HFFc6 (cell line): ENCODE measurements at regions not wholly inside any gene's neighbourhood (a gene's known extent, or its start where the extent isn't known, plus 50 kb on each side); places are given as distances from the start of the nearest gene placed in this dataset.

Experiments
- DNase-seq: peaks from one replicate; pipeline ENCODE4 v3.0.0-alpha.2; 2018
- H3K27ac Mint-ChIP-seq: 2 replicates; pipeline ENCODE4 v1.8.0; 2020; ENCODE audit warnings: mild to moderate bottlenecking, mixed read lengths
- H3K27me3 Mint-ChIP-seq: 2 replicates; pipeline ENCODE4 v1.8.0; 2021; ENCODE audit warnings: mild to moderate bottlenecking, moderate library complexity, mixed read lengths; ENCODE audit not compliant: insufficient read depth
- H3K36me3 Mint-ChIP-seq: 2 replicates; pipeline ENCODE4 v1.8.0; 2021; ENCODE audit warnings: low read depth, mixed read lengths
- H3K4me1 Mint-ChIP-seq: 2 replicates; pipeline ENCODE4 v1.8.0; 2020; ENCODE audit warnings: low read depth, mixed read lengths
- H3K4me3 Mint-ChIP-seq: 2 replicates; pipeline ENCODE4 v1.8.0; 2020; ENCODE audit warnings: mild to moderate bottlenecking, moderate library complexity, mixed read lengths
- H3K9me3 Mint-ChIP-seq: 2 replicates; pipeline ENCODE4 v1.8.0; 2020; ENCODE audit warnings: mild to moderate bottlenecking, mixed read lengths
- TF ChIP-seq, protein P1 (sequence below): fragments of 200-600 bp; sonication (generic); IDR thresholded peaks from 2 replicates; pipeline ENCODE4 v1.5.0; 2021; ENCODE audit warnings: antibody characterized with exemption, mild to moderate bottlenecking

DNA sequence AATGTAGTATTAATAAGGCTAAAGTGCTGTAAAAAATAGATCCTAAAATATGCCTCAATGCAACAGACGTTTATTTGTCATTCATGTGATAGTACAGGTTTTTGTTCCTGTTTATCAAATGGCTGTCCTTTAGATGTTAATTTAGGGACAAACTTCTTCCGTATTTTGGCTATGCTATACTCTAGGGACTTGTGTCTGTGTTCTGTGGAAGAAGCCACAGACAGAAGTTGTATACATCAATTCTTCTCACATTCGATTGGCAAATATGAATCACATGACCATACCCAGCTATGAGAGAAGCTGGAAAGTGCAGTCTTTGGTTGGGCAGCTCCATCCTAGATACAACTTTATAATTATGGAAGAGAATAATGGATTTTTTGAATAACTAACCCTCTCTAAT lies 232.7 kb upstream of the SNX7 start:
- no peaks in the 10 kb centered on the region for H3K36me3 Mint-ChIP-seq
- no peak for DNase-seq
- H3K4me1 Mint-ChIP-seq: no peaks in the 10 kb centered on the region
- H3K27ac Mint-ChIP-seq: no peak overlapping the region
- TF ChIP-seq, protein P1, sequence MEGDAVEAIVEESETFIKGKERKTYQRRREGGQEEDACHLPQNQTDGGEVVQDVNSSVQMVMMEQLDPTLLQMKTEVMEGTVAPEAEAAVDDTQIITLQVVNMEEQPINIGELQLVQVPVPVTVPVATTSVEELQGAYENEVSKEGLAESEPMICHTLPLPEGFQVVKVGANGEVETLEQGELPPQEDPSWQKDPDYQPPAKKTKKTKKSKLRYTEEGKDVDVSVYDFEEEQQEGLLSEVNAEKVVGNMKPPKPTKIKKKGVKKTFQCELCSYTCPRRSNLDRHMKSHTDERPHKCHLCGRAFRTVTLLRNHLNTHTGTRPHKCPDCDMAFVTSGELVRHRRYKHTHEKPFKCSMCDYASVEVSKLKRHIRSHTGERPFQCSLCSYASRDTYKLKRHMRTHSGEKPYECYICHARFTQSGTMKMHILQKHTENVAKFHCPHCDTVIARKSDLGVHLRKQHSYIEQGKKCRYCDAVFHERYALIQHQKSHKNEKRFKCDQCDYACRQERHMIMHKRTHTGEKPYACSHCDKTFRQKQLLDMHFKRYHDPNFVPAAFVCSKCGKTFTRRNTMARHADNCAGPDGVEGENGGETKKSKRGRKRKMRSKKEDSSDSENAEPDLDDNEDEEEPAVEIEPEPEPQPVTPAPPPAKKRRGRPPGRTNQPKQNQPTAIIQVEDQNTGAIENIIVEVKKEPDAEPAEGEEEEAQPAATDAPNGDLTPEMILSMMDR: no peak
- H3K9me3 Mint-ChIP-seq: no peaks in the 10 kb centered on the region
- H3K27me3 Mint-ChIP-seq: no peaks in the 10 kb centered on the region
- no peak overlapping the region for H3K4me3 Mint-ChIP-seq

DNA sequence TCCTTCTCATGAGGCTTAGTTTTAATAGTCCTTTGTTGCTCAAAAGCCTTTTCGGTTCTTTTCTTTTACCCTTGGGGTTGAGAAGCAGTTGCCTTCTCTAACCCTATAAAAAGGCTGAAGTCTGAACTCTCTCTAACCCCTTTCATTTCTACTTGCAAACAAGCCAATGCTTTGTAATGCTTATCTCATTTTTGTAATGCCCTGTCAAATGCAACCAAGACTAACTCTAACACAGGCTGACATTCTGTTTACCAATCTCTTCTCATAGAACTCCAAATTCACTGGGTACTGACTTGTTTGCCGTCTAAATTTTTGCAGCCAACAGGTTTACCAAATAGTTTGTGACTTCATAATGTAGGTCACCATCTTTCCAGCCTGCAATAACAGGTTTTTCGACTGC lies 233.9 kb upstream of the SNX7 start:
- Mint-ChIP-seq H3K27me3 (no peaks in the 10 kb centered on the region), H3K4me3 (no peak overlapping the region), H3K36me3 (no peaks in the 10 kb centered on the region), H3K27ac (no peak overlapping the region), H3K4me1 (no peaks in the 10 kb centered on the region), H3K9me3 (no peaks in the 10 kb centered on the region)
- no peak for DNase-seq
- TF ChIP-seq, protein P1: no peak

DNA sequence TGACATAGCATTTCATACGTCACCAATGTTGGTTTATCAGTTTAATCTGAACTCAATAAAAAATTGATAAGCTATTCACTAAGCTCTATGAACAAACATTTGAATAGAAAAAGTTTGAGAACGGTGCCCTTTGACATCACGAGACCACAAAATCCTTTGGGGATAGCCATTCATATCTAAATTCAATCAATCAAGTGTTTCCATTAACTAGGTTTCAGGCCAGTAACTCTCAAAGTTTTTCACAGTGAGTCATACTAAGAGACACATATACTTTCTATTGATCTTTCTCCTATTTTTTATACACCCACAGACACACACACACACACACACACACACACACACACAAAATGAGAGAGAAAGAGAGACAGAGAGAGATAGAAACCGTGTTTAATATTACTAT lies 235.4 kb upstream of the SNX7 start:
- Mint-ChIP-seq H3K9me3 (no peaks in the 10 kb centered on the region), H3K4me1 (peaks cover 4% of the 10 kb centered on the region), H3K27ac (no peak overlapping the region), H3K4me3 (no peak overlapping the region), H3K36me3 (no peaks in the 10 kb centered on the region), H3K27me3 (no peaks in the 10 kb centered on the region)
- DNase-seq: no peak
- TF ChIP-seq, protein P1: no peak

DNA sequence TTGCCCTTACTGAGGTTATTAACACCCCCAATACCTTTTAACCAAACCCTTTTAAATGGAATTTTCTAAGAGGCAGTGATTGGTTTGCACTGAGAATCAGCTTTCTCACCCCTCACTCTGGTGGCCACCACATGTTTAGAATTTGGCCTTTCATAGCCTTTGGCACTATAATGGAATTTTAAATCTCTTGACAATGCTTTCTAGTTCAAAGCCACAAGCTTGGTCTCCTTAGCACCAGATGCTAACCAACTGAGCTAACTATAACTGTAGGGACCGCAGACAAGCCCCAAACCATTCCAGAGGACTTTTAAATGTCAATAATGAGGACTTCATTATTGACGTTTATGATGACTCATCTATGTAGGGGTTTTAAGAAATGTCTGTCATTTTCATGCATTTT lies 238.7 kb upstream of the SNX7 start:
- peaks cover 6% of the 10 kb centered on the region; the same call in 1 of the 2 replicates for H3K36me3 Mint-ChIP-seq
- no peak overlapping the region for H3K27ac Mint-ChIP-seq
- no peaks in the 10 kb centered on the region for H3K9me3 Mint-ChIP-seq
- TF ChIP-seq, protein P1: no peak
- no peak for DNase-seq
- no peaks in the 10 kb centered on the region for H3K27me3 Mint-ChIP-seq
- H3K4me1 Mint-ChIP-seq: peaks cover 24% of the 10 kb centered on the region
- no peak overlapping the region for H3K4me3 Mint-ChIP-seq

DNA sequence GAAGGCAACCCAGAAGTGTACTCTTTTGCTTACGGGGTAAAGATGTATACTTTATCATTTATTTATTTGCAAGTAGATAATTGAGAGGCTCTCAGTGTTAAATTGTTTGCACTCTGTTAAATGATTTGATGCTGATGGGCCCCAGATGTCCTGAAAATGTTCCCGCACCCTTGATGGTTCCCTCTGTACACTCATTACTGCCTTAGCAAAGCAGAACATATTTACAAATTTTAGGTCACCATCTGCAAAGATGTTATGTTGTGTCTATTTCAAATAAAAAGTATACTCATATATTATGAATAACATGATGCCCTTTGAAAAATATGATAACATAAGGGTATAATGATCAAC lies 240.5 kb upstream of the SNX7 start:
- Mint-ChIP-seq H3K9me3 (no peaks in the 10 kb centered on the region), H3K27me3 (no peaks in the 10 kb centered on the region), H3K4me1 (peaks cover 28% of the 10 kb centered on the region), H3K4me3 (no peak overlapping the region), H3K36me3 (peaks cover 9% of the 10 kb centered on the region; the same call in 1 of the 2 replicates), H3K27ac (no peak overlapping the region)
- TF ChIP-seq, protein P1: no peak
- no peak for DNase-seq
